ENCODE measurements at regions not wholly inside any gene's neighbourhood (a gene's known extent, or its start where the extent isn't known, plus 50 kb on each side); places are given as distances from the start of the nearest gene placed in this dataset.

- Mint-ChIP-seq H3K27me3 (ENCODE audit: low read depth, poor library complexity) (peaks cover 8% of the 10 kb centered on the region), H3K4me1 (peaks cover 12% of the 10 kb centered on the region), H3K9me3 (peaks cover 27% of the 10 kb centered on the region), H3K27ac (no peak overlapping the region), H3K36me3 (ENCODE audit: low read depth) (peaks cover 9% of the 10 kb centered on the region), H3K4me3 (no peak overlapping the region)
- DNase-seq: no peak
- TF ChIP-seq, protein P1, sequence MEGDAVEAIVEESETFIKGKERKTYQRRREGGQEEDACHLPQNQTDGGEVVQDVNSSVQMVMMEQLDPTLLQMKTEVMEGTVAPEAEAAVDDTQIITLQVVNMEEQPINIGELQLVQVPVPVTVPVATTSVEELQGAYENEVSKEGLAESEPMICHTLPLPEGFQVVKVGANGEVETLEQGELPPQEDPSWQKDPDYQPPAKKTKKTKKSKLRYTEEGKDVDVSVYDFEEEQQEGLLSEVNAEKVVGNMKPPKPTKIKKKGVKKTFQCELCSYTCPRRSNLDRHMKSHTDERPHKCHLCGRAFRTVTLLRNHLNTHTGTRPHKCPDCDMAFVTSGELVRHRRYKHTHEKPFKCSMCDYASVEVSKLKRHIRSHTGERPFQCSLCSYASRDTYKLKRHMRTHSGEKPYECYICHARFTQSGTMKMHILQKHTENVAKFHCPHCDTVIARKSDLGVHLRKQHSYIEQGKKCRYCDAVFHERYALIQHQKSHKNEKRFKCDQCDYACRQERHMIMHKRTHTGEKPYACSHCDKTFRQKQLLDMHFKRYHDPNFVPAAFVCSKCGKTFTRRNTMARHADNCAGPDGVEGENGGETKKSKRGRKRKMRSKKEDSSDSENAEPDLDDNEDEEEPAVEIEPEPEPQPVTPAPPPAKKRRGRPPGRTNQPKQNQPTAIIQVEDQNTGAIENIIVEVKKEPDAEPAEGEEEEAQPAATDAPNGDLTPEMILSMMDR (IDR thresholded peaks at IDR 0.05): no peak
Measured at GRCh38 chr2:234211797-234212196, 161.3 kb downstream of the SPP2 start.

GRCh38 chr2:234206738-234207137, 156.2 kb downstream of the SPP2 start:
- TF ChIP-seq, protein P1 (IDR thresholded peaks at IDR 0.05): no peak
- H3K9me3 Mint-ChIP-seq: peaks cover 38% of the 10 kb centered on the region
- H3K4me3 Mint-ChIP-seq: no peak overlapping the region
- peaks cover 9% of the 10 kb centered on the region for H3K36me3 Mint-ChIP-seq (ENCODE audit: low read depth)
- H3K27me3 Mint-ChIP-seq (ENCODE audit: low read depth, poor library complexity): no peaks in the 10 kb centered on the region
- H3K27ac Mint-ChIP-seq: no peak overlapping the region
- no peaks in the 10 kb centered on the region for H3K4me1 Mint-ChIP-seq
- no peak for DNase-seq

DNA sequence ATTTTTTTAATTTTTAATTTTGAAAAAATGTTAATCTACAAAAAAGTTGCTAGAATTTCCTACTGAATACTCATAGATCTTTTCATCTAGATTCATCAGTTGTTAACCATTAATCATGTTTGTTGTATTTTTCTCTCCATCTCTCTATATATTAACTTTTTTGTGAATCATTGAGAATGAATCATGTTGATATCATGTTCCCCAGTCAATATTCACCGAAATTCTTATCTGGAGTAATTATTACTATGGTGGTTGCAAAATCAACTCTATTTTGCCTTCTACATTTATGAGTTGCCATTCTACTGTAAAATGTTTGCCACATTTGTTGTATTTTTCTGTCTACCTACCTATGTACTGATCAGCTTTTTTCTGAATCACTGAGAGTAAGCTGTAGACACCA, 154.0 kb downstream of the SPP2 start:
- Mint-ChIP-seq H3K4me3 (no peak overlapping the region), H3K27ac (no peak overlapping the region), H3K27me3 (ENCODE audit: low read depth, poor library complexity) (no peaks in the 10 kb centered on the region), H3K36me3 (ENCODE audit: low read depth) (peaks cover 3% of the 10 kb centered on the region), H3K9me3 (peaks cover 32% of the 10 kb centered on the region), H3K4me1 (peaks cover 5% of the 10 kb centered on the region)
- TF ChIP-seq, protein P1 (IDR thresholded peaks at IDR 0.05): no peak
- DNase-seq: no peak

DNA sequence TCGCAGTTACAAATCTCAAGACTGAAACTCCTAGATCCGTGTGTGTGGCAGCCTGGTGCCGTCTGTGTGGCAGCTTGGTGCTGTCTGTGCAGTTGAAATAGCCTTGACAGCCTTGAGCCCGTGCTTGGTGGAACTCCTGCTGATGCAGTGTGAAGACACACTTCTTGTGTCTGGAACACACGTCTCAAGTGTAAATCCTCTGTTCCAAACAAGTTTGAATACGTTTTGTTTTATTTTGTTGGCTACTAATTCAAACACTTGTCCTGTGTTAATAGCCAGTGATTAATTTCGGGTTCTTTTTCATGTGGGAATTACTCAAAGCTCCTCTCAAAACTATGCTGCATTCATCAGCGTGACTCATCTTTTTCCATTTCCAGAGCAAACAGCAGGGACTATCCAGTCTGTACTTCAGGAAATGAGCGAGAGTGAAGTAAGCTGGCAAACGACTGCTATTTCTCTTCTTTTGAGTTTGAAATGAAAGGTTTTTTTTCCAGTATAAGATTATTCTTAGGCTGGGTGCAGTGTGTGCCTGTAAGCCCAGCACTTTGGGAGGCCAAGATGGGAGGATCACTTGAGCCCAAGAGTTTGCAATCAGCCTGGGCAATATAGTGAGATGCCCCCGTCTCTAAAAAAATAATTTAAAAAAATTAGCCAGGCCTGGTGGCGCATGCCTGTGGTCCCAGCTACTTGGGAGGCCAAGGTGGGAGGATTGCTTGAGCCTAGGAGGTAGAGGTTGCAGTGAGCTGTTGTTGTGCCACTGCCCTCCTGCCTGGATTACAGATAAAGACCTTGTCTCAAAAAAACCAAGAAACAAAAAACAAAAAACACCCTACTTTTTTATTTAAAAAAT, 152.9 kb downstream of the SPP2 start:
- DNase-seq: no peak
- peaks cover 5% of the 10 kb centered on the region for H3K4me1 Mint-ChIP-seq
- H3K36me3 Mint-ChIP-seq (ENCODE audit: low read depth): no peaks in the 10 kb centered on the region
- no peak overlapping the region for H3K4me3 Mint-ChIP-seq
- peaks cover 21% of the 10 kb centered on the region for H3K9me3 Mint-ChIP-seq
- no peak overlapping the region for H3K27ac Mint-ChIP-seq
- TF ChIP-seq, protein P1 (IDR thresholded peaks at IDR 0.05): no peak
- H3K27me3 Mint-ChIP-seq (ENCODE audit: low read depth, poor library complexity): no peaks in the 10 kb centered on the region

- Mint-ChIP-seq H3K4me1 (peaks cover 5% of the 10 kb centered on the region), H3K9me3 (peaks cover 17% of the 10 kb centered on the region), H3K4me3 (no peak overlapping the region), H3K27ac (no peak overlapping the region), H3K36me3 (ENCODE audit: low read depth) (no peaks in the 10 kb centered on the region), H3K27me3 (ENCODE audit: low read depth, poor library complexity) (peaks cover 2% of the 10 kb centered on the region)
- no peak for DNase-seq
- TF ChIP-seq, protein P1 (IDR thresholded peaks at IDR 0.05): no peak
Measured at GRCh38 chr2:234202601-234203000, 152.1 kb downstream of the SPP2 start.

DNA sequence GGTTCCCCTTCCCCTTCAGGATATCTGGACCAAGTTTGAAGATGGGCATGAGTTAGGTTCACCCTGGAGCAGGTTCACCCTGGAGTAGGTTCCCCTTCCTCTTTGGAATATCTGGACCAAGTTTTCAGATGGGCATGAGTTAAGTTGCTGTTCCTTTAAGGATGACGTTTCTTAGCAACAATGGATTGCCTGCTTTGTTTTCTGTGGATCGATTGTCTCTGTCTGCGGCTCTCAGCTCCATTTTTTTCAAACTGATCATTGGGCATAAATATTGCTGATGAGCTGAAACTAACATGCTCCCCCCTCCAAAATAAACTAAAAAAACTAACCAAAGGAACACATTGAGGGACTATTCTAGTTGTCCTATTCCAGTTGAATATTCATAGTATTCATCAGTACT, 149.5 kb downstream of the SPP2 start:
- no peak overlapping the region for H3K4me3 Mint-ChIP-seq
- TF ChIP-seq, protein P1 (IDR thresholded peaks at IDR 0.05): no peak
- peaks cover 11% of the 10 kb centered on the region for H3K27me3 Mint-ChIP-seq (ENCODE audit: low read depth, poor library complexity)
- peaks cover 16% of the 10 kb centered on the region for H3K4me1 Mint-ChIP-seq
- no peak for DNase-seq
- H3K9me3 Mint-ChIP-seq: no peaks in the 10 kb centered on the region
- H3K36me3 Mint-ChIP-seq (ENCODE audit: low read depth): no peaks in the 10 kb centered on the region
- no peak overlapping the region for H3K27ac Mint-ChIP-seq

Measured in nephron progenitor cell (in vitro differentiated cells).